WI38 (cell line): ENCODE measurements at regions not wholly inside any gene's neighbourhood (a gene's known extent, or its start where the extent isn't known, plus 50 kb on each side); places are given as distances from the start of the nearest gene placed in this dataset.

Source experiments
- H3K4me3 ChIP-seq: 2 replicates; pipeline ENCODE4 v1.5.1; 2011; ENCODE audit warnings: low read depth, mild to moderate bottlenecking, control low read depth, low read length
- CTCF ChIP-seq: IDR thresholded peaks from 2 replicates; pipeline ENCODE4 v1.5.1; 2012; ENCODE audit warnings: low read depth, mild to moderate bottlenecking, control low read depth, low read length

- no peak overlapping the region for H3K4me3 ChIP-seq
- no peak for TF ChIP-seq CTCF
Measured at GRCh38 chr5:163635631-163636030, 130.2 kb downstream of the MAT2B start.

DNA sequence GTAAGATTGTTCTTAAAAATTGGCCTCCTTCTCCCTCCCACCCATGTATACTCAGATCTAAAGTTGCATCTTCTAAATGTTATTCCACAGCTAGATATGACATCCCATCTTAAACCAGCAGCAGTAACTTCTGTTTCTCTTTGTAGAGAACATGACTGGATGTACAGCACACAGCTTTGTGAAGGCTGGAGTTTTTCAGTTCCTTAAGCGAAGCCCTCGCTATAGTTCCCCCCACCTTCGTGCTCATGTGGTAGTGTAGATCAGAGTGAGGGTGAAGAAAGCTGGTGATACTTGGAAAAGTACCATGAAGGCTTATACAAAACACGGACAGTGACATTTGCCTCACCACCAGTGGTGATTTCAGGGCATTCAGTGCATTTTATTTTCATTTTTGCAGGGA, 137.5 kb downstream of the MAT2B start:
- no peak for TF ChIP-seq CTCF
- no peak overlapping the region for H3K4me3 ChIP-seq

DNA sequence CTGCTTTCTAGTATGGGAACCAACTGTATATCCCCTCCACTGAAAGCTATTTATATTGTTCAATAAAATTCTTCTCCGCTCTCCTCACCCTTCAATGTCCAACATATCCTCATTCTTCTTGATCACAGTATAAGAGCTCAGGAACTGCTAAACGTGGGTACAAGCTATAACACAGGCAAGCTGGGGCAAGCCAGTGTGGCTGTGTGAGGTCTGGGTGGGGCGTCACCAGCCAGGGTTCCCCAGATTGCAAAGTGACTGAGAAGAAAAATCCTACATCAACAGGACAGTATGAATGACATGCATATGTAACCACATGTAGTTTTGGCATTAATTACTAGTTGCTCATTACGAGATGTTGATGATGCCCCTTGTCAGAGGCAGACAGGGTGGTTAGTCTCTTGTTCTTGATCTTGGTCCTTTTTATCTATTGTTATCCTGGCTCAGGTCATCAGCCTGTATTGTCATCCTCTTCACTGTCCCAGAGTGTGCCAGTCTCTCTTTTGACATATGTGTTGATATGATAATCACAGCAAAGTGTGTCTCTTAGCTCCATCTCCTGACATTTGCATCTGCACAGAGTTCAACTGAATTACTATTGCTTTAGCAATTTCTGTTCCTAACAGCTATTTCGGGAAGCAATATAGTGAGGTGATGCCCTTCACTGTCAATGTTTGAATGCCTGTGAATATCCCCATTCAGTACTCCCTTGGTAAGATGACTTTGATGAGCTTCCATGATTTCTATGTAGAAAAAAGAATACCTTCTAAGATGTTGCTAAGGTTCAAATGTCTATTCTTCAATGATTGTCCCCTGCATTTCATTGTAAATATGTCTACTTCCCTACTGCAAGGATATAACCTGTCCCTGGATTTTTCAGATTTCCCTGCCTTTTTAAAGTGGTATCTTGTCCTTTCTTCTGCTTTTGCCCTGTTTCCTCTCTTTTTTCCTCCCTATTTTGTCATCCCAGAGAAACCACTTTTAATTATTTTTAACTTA, 140.3 kb downstream of the MAT2B start:
- no peak overlapping the region for H3K4me3 ChIP-seq
- no peak for TF ChIP-seq CTCF

DNA sequence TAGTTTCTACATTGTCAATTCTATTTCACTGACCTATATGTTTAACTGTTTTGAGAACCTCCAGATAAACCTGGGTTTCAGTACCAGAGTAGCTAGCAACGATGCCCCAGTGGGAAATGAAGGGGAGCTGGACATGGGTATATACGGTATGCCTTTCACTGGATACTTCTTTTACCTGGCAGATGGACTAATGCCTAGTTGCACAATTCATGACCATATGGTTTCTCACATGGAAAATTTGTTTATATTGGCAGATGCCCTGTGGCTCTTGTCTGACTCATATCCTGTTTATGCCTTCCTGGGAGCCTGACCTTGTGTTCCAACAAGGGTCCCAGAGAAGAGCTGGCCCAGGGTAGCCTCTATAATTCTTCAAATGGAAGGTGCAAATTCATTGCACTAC, 144.1 kb downstream of the MAT2B start:
- TF ChIP-seq CTCF: no peak
- no peak overlapping the region for H3K4me3 ChIP-seq

DNA sequence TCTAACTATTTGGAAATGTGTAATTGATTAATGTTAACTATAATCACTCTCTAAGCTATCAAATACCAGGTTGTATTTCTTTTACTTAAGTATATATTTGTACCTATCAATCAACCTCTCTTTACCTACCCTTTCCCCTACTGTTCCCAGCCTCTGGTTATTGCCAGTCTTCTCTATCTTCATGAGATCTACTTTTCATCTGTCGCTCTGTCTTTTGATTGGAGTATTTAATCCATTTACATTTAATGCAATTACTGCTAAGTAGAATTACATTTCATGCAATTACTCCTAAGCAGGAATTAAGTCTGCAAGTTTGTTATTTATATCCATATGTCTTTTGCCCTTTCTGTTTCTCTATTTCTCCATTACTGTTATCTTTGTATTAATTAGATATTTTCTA, 148.1 kb downstream of the MAT2B start:
- H3K4me3 ChIP-seq: no peak overlapping the region
- no peak for TF ChIP-seq CTCF

- no peak for TF ChIP-seq CTCF
- no peak overlapping the region for H3K4me3 ChIP-seq
Measured at GRCh38 chr5:163658702-163659567, 153.5 kb downstream of the MAT2B start.

GRCh38 chr5:163659568-163659902, 154.1 kb downstream of the MAT2B start:
- TF ChIP-seq CTCF: no peak
- no peak overlapping the region for H3K4me3 ChIP-seq
